ENCODE measurements at regions not wholly inside any gene's neighbourhood (a gene's known extent, or its start where the extent isn't known, plus 50 kb on each side); places are given as distances from the start of the nearest gene placed in this dataset.

GRCh38 chr2:156695020-156695419, 258.8 kb downstream of the GPD2 start:
- no peak for DNase-seq (ENCODE audit: low read depth in 4 of 4, low spot score in 3 of 4)

GRCh38 chr2:156695595-156695994, 259.4 kb downstream of the GPD2 start:
- no peak for DNase-seq (ENCODE audit: low read depth in 4 of 4, low spot score in 3 of 4)

- no peak for DNase-seq (ENCODE audit: low read depth in 4 of 4, low spot score in 3 of 4)
Observed at GRCh38 chr2:156697906-156698305, 261.7 kb downstream of the GPD2 start.

- DNase-seq (ENCODE audit: low read depth in 4 of 4, low spot score in 3 of 4), result no peak
Observed at GRCh38 chr2:156700681-156701080, 264.5 kb downstream of the GPD2 start.

- no peak for DNase-seq (ENCODE audit: low read depth in 4 of 4, low spot score in 3 of 4)
Observed at GRCh38 chr2:156702541-156702940, 266.4 kb downstream of the GPD2 start.

GRCh38 chr2:156703642-156704041, 267.5 kb downstream of the GPD2 start:
- no peak for DNase-seq (ENCODE audit: low read depth in 4 of 4, low spot score in 3 of 4)

- peak in 1 of 4 donors; percentile 7 for DNase-seq (ENCODE audit: low read depth in 4 of 4, low spot score in 3 of 4)
Observed at GRCh38 chr2:156704132-156704531, 268.0 kb downstream of the GPD2 start.

- DNase-seq (ENCODE audit: low read depth in 4 of 4, low spot score in 3 of 4), result peak in 3 of 4 donors; percentile 20 to 24 (median 23)
Observed at GRCh38 chr2:156704617-156705016, 268.4 kb downstream of the GPD2 start.

GRCh38 chr2:156706576-156706975, 270.4 kb downstream of the GPD2 start:
- no peak for DNase-seq (ENCODE audit: low read depth in 4 of 4, low spot score in 3 of 4)

GRCh38 chr2:156708051-156708450, 271.9 kb downstream of the GPD2 start:
- no peak for DNase-seq (ENCODE audit: low read depth in 4 of 4, low spot score in 3 of 4)

- no peak for DNase-seq (ENCODE audit: low read depth in 4 of 4, low spot score in 3 of 4)
Observed at GRCh38 chr2:156709091-156709490, 272.9 kb downstream of the GPD2 start.

- DNase-seq (ENCODE audit: low read depth in 4 of 4, low spot score in 3 of 4), result no peak
Observed at GRCh38 chr2:156719036-156719435, 282.9 kb downstream of the GPD2 start.

GRCh38 chr2:156727867-156728266, 291.7 kb downstream of the GPD2 start:
- no peak for DNase-seq (ENCODE audit: low read depth in 4 of 4, low spot score in 3 of 4)

GRCh38 chr2:156728328-156728727, 292.1 kb downstream of the GPD2 start:
- no peak for DNase-seq (ENCODE audit: low read depth in 4 of 4, low spot score in 3 of 4)

GRCh38 chr2:156731506-156731905, 295.3 kb downstream of the GPD2 start:
- no peak for DNase-seq (ENCODE audit: low read depth in 4 of 4, low spot score in 3 of 4)

- no peak for DNase-seq (ENCODE audit: low read depth in 4 of 4, low spot score in 3 of 4)
Observed at GRCh38 chr2:156736950-156737349, 300.8 kb downstream of the GPD2 start.

- DNase-seq (ENCODE audit: low read depth in 4 of 4, low spot score in 3 of 4), result no peak
Observed at GRCh38 chr2:156739301-156739700, 303.1 kb downstream of the GPD2 start.

- DNase-seq (ENCODE audit: low read depth in 4 of 4, low spot score in 3 of 4), result no peak
Observed at GRCh38 chr2:156745619-156746018, 309.4 kb downstream of the GPD2 start.

GRCh38 chr2:156748221-156748620, 312.0 kb downstream of the GPD2 start:
- no peak for DNase-seq (ENCODE audit: low read depth in 4 of 4, low spot score in 3 of 4)

- DNase-seq (ENCODE audit: low read depth in 4 of 4, low spot score in 3 of 4), result no peak
Observed at GRCh38 chr2:156752042-156752441, 315.9 kb downstream of the GPD2 start.

GRCh38 chr2:156753766-156754165, 317.6 kb downstream of the GPD2 start:
- DNase-seq (ENCODE audit: low read depth in 4 of 4, low spot score in 3 of 4), result no peak

GRCh38 chr2:156756516-156756915, 320.3 kb downstream of the GPD2 start:
- no peak for DNase-seq (ENCODE audit: low read depth in 4 of 4, low spot score in 3 of 4)

- no peak for DNase-seq (ENCODE audit: low read depth in 4 of 4, low spot score in 3 of 4)
Observed at GRCh38 chr2:156763174-156763573, 327.0 kb downstream of the GPD2 start.

GRCh38 chr2:156765043-156765442, 328.9 kb downstream of the GPD2 start:
- no peak for DNase-seq (ENCODE audit: low read depth in 4 of 4, low spot score in 3 of 4)

Data from left renal pelvis (tissue), 4 donors.